ENCODE measurements at regions not wholly inside any gene's neighbourhood (a gene's known extent, or its start where the extent isn't known, plus 50 kb on each side); places are given as distances from the start of the nearest gene placed in this dataset.

- TF ChIP-seq CC2D1A (CRISPR knock-in tag; IDR thresholded peaks at IDR 0.05), result no peak
Measured at GRCh38 chr1:198925567-198925966, 286.7 kb downstream of the PTPRC start (continued).

- Histone ChIP-seq H3K9me3 (ENCODE audit: low read length) (no peaks in the 10 kb centered on the region), H3K9ac (ENCODE audit: insufficient read depth, low read depth, low read length) (no peak overlapping the region), H3K79me2 (ENCODE audit: insufficient read depth, low read length) (no peaks in the 10 kb centered on the region), H3K4me3 (replicated peaks in 1 of 3; ENCODE audit: insufficient read depth in 1 of 3, low read depth in 2 of 3, low read length in 3 of 3) (no peak overlapping the region), H3K36me3 (replicated peaks in 1 of 2; ENCODE audit: control insufficient read depth in 1 of 2, insufficient read depth in 2 of 2, low read length in 2 of 2) (no peaks in the 10 kb centered on the region), H3K27me3 (ENCODE audit: control insufficient read depth in 1 of 2, insufficient read depth in 2 of 2, low read length in 2 of 2) (no peaks in the 10 kb centered on the region), H4K20me1 (ENCODE audit: insufficient read depth, low read length) (no peaks in the 10 kb centered on the region), H2AFZ (ENCODE audit: low read length) (no peak overlapping the region), H3K4me2 (ENCODE audit: low read depth, low read length) (no peak overlapping the region), H3K27ac (ENCODE audit: extremely low read length, insufficient read depth, low read length) (no peak overlapping the region), H3K4me1 (ENCODE audit: insufficient read depth, low read length) (peaks cover 4% of the 10 kb centered on the region; the same call in 1 of the 2 replicates)
- in situ Hi-C loops (cut with HindIII; ENCODE audit: extremely low pct_ligation_motif_present, low pct_unique_long_range_greater_than_20kb), result no loop called here
- DNase-seq (ENCODE audit: low spot score) (no peak), ATAC-seq (no peak), FAIRE-seq (no peak)
- ChIA-PET CTCF (ENCODE audit: low intra/inter-chr PET ratio, low total read pairs) (no interaction called here), POLR2A (no interaction called here)
- TF ChIP-seq MNT (IDR thresholded peaks at IDR 0.05) (no peak), ZNF234 (CRISPR knock-in tag; conservative IDR thresholded peaks at IDR 0.05) (no peak), ZNF235 (CRISPR knock-in tag; IDR thresholded peaks at IDR 0.05; ENCODE audit: borderline replicate concordance) (no peak), MED13 (CRISPR knock-in tag; IDR thresholded peaks at IDR 0.05) (no peak), ZNF747 (CRISPR knock-in tag; IDR thresholded peaks at IDR 0.05; ENCODE audit: borderline replicate concordance) (no peak), ZNF33B (CRISPR knock-in tag; IDR thresholded peaks at IDR 0.05) (no peak), ATF4 (CRISPR knock-in tag; IDR thresholded peaks at IDR 0.05) (no peak), KDM1A (CRISPR knock-in tag; IDR thresholded peaks at IDR 0.05) (no peak), ZNF513 (CRISPR knock-in tag; conservative IDR thresholded peaks at IDR 0.05) (no peak), ZC3H13 (CRISPR knock-in tag; IDR thresholded peaks at IDR 0.05) (no peak), SNAI1 (CRISPR knock-in tag; IDR thresholded peaks at IDR 0.05; ENCODE audit: borderline replicate concordance) (no peak)
- 75% methylated on average over 3 of the region's 3 CpGs for WGBS (ENCODE audit: low lambda C conversion rate)
- no TSS peak for BruUV-seq (replicated peaks)
- intact Hi-C loops (cut with micrococcal nuclease; ENCODE audit: unreplicated experiment), result no loop called here
Measured at GRCh38 chr1:198927129-198927528, 288.3 kb downstream of the PTPRC start.
